Keratinocyte (primary cell): ENCODE measurements at regions not wholly inside any gene's neighbourhood (a gene's known extent, or its start where the extent isn't known, plus 50 kb on each side); places are given as distances from the start of the nearest gene placed in this dataset.

Source experiments
- DNase-seq: peaks from one replicate; pipeline ENCODE4 v3.0.0-alpha.2; 2011; ENCODE audit warnings: low read depth, missing footprints, low spot score
- FAIRE-seq: peaks from 2 replicates; lab custom pipeline; 2011; peaks lifted over from hg19 to GRCh38; lab: Jason Lieb, UNC
- H2AFZ ChIP-seq: 2 replicates; pipeline ENCODE4 v1.6.0; 2012; ENCODE audit warnings: low read length, control low read depth, inconsistent platforms; ENCODE audit not compliant: control insufficient read depth
- H3K27ac ChIP-seq: 2 replicates; pipeline ENCODE4 v1.5.1; 2011; ENCODE audit warnings: low read length; ENCODE audit not compliant: control insufficient read depth, insufficient read depth
- H3K27me3 ChIP-seq: 3 replicates; pipeline ENCODE4 v1.6.0; 2011; ENCODE audit warnings: low read length; ENCODE audit not compliant: control insufficient read depth, insufficient read depth; ENCODE audit errors: extremely low read depth
- H3K36me3 ChIP-seq, 2 experiments: 2 replicates in 1 of 2; 3 replicates in 1 of 2; pipeline ENCODE4 v1.5.1; 2011; ENCODE audit warnings: low read length in 2 of 2, mild to moderate bottlenecking in 1 of 2; ENCODE audit not compliant: control insufficient read depth in 2 of 2, insufficient read depth in 2 of 2; ENCODE audit errors: extremely low read depth in 1 of 2
- H3K4me1 ChIP-seq: 3 replicates; pipeline ENCODE4 v1.5.1; 2011; ENCODE audit warnings: low read length; ENCODE audit not compliant: control insufficient read depth, insufficient read depth; ENCODE audit errors: extremely low read depth
- H3K4me2 ChIP-seq: 3 replicates; pipeline ENCODE4 v1.6.0; 2011; ENCODE audit warnings: low read depth, low read length; ENCODE audit not compliant: control insufficient read depth, insufficient read depth; ENCODE audit errors: extremely low read depth
- H3K4me3 ChIP-seq, 3 experiments: fragments of 200-600 bp in 1 of 3; sonication (generic) in 1 of 3; 2 replicates in 2 of 3; 3 replicates in 1 of 3; pipeline ENCODE4 v1.5.1; 2011 to 2016; ENCODE audit warnings: low read length in 3 of 3, mild to moderate bottlenecking in 3 of 3, control low read depth in 2 of 3, inconsistent platforms in 1 of 3, low read depth in 1 of 3, mixed read lengths in 1 of 3, mixed run types in 1 of 3, moderate library complexity in 1 of 3; ENCODE audit not compliant: control insufficient read depth in 2 of 3, insufficient read depth in 2 of 3; ENCODE audit errors: extremely low read depth in 1 of 3
- H3K79me2 ChIP-seq: 2 replicates; pipeline ENCODE4 v1.6.0; 2012; ENCODE audit warnings: low read length; ENCODE audit not compliant: control insufficient read depth, insufficient read depth
- H3K9ac ChIP-seq: 3 replicates; pipeline ENCODE4 v1.6.0; 2011; ENCODE audit warnings: low read length; ENCODE audit not compliant: control insufficient read depth, insufficient read depth; ENCODE audit errors: extremely low read depth
- H3K9me1 ChIP-seq: 3 replicates; pipeline ENCODE4 v1.6.0; 2011; ENCODE audit warnings: low read length; ENCODE audit not compliant: control insufficient read depth, insufficient read depth; ENCODE audit errors: extremely low read depth
- H3K9me3 ChIP-seq: 2 replicates; pipeline ENCODE4 v1.5.1; 2012; ENCODE audit warnings: low read depth, low read length; ENCODE audit not compliant: control insufficient read depth
- H4K20me1 ChIP-seq: 3 replicates; pipeline ENCODE4 v1.6.0; 2011; ENCODE audit warnings: low read length; ENCODE audit not compliant: control insufficient read depth, insufficient read depth; ENCODE audit errors: extremely low read depth
- CTCF ChIP-seq, 3 experiments: IDR thresholded peaks in 1 of 3; conservative IDR thresholded peaks in 1 of 3; optimal IDR thresholded peaks in 1 of 3; 2 replicates in 2 of 3; 3 replicates in 1 of 3; pipeline versions ENCODE3 to v1.5.1; 2011; ENCODE audit warnings: low read length in 3 of 3, mild to moderate bottlenecking in 3 of 3, moderate library complexity in 2 of 3, control low read depth in 1 of 3, inconsistent platforms in 1 of 3; ENCODE audit not compliant: insufficient read depth in 2 of 3; ENCODE audit errors: extremely low read depth in 1 of 3
- EZH2 ChIP-seq: IDR thresholded peaks from one replicate; pipeline ENCODE4 v1.6.1; 2012; ENCODE audit warnings: inconsistent platforms, mild to moderate bottlenecking, low read length, moderate library complexity
- dilution Hi-C: fragments of 300-500 bp; cut with MboI; formaldehyde crosslinking; loops from one replicate; pipeline ENCODE4 v1.7.0; 2020; ENCODE audit warnings: low sequenced_read_pairs; ENCODE audit not compliant: extremely low pct_ligation_motif_present

- no peaks in the 10 kb centered on the region for H3K27me3 ChIP-seq
- H4K20me1 ChIP-seq = no peaks in the 10 kb centered on the region
- dilution Hi-C loops = no loop called here
- no peaks in the 10 kb centered on the region for H3K36me3 ChIP-seq
- no peaks in the 10 kb centered on the region for H3K4me1 ChIP-seq
- H3K79me2 ChIP-seq = no peaks in the 10 kb centered on the region
- no peak for FAIRE-seq
- no peak overlapping the region for H3K27ac ChIP-seq
- H3K4me3 ChIP-seq = no peak overlapping the region
- no peak for DNase-seq
- H3K9me1 ChIP-seq = no peaks in the 10 kb centered on the region
- H3K9ac ChIP-seq = no peak overlapping the region
- H3K4me2 ChIP-seq = no peak overlapping the region
- no peak overlapping the region for H2AFZ ChIP-seq
- TF ChIP-seq CTCF (optimal IDR thresholded peaks at IDR 0.05 in 1 of 3, IDR thresholded peaks at IDR 0.05 in 1 of 3, conservative IDR thresholded peaks at IDR 0.05 in 1 of 3; ENCODE audit: extremely low read depth in 1 of 3, insufficient read depth in 2 of 3, low read length in 3 of 3) (no peak), EZH2 (no peak)
- H3K9me3 ChIP-seq = no peaks in the 10 kb centered on the region
Observed at GRCh38 chr2:144181001-144181400, 338.9 kb downstream of the ZEB2 start.

GRCh38 chr2:144180131-144180530 is 339.8 kb downstream of the ZEB2 start:
- no peak for TF ChIP-seq EZH2
- no peak for TF ChIP-seq CTCF (optimal IDR thresholded peaks at IDR 0.05 in 1 of 3, IDR thresholded peaks at IDR 0.05 in 1 of 3, conservative IDR thresholded peaks at IDR 0.05 in 1 of 3; ENCODE audit: extremely low read depth in 1 of 3, insufficient read depth in 2 of 3, low read length in 3 of 3)
- FAIRE-seq = no peak
- H3K27me3 ChIP-seq = no peaks in the 10 kb centered on the region
- no peak overlapping the region for H3K27ac ChIP-seq
- H3K4me1 ChIP-seq = no peaks in the 10 kb centered on the region
- dilution Hi-C loops = no loop called here
- no peak overlapping the region for H3K9ac ChIP-seq
- H3K4me3 ChIP-seq = no peak overlapping the region
- no peaks in the 10 kb centered on the region for H3K9me1 ChIP-seq
- no peaks in the 10 kb centered on the region for H4K20me1 ChIP-seq
- no peaks in the 10 kb centered on the region for H3K36me3 ChIP-seq
- H2AFZ ChIP-seq = no peak overlapping the region
- no peak for DNase-seq
- no peak overlapping the region for H3K4me2 ChIP-seq
- H3K79me2 ChIP-seq = no peaks in the 10 kb centered on the region
- no peaks in the 10 kb centered on the region for H3K9me3 ChIP-seq
